ENCODE measurements at regions not wholly inside any gene's neighbourhood (a gene's known extent, or its start where the extent isn't known, plus 50 kb on each side); places are given as distances from the start of the nearest gene placed in this dataset.

DNA sequence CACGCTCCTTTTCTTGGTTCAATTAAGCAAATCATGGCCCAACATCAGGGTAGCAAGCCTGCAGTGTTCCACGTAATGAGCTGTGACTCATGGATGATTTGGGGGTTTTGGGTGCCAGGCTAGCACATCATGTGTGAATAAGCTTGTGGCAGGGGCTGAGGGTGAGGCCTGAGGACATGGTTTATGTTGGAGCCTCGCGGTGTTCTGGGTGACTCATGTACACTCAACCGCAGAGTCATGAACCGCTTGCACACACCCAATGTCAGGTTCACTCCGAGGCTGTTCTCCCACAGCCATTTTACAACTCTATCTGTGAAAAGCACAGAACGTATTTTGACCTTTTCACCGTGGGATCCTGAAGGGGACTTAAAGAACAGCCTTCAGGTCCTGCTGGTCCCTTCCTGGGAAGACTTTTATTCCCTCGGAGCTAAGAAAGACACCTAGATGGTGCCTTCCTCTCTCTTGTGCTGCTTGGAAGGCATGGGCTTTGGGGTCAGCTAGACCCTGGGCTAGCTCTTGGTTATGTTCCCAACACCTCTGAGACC, 139.9 kb upstream of the ZEB2 start:
- no peak overlapping the region for H3K4me3 ChIP-seq (ENCODE audit: low read depth in 2 of 2, low read length in 2 of 2)
- no TSS peak for BruUV-seq (replicated peaks)
- H3K27me3 ChIP-seq (ENCODE audit: control insufficient read depth, insufficient read depth, low read length), result no peaks in the 10 kb centered on the region
- DNase-seq (ENCODE audit: low read depth, low spot score) (no peak), ATAC-seq (no peak)
- ChIA-PET POLR2A (interaction anchor here (0.6 kb wide), 1 partner anchor 14 kb away, joined by 3 read pairs; no protein-coding TSS in a partner anchor), CTCF (no interaction called here)
- intact Hi-C loops (cut with micrococcal nuclease; ENCODE audit: unreplicated experiment) (no loop called here), in situ Hi-C loops (cut with HindIII; ENCODE audit: low pct_unique_long_range_greater_than_20kb, low sequenced_read_pairs) (no loop called here)
- no peak overlapping the region for H3K27ac ChIP-seq (ENCODE audit: low read length)
- TF ChIP-seq, protein P1, sequence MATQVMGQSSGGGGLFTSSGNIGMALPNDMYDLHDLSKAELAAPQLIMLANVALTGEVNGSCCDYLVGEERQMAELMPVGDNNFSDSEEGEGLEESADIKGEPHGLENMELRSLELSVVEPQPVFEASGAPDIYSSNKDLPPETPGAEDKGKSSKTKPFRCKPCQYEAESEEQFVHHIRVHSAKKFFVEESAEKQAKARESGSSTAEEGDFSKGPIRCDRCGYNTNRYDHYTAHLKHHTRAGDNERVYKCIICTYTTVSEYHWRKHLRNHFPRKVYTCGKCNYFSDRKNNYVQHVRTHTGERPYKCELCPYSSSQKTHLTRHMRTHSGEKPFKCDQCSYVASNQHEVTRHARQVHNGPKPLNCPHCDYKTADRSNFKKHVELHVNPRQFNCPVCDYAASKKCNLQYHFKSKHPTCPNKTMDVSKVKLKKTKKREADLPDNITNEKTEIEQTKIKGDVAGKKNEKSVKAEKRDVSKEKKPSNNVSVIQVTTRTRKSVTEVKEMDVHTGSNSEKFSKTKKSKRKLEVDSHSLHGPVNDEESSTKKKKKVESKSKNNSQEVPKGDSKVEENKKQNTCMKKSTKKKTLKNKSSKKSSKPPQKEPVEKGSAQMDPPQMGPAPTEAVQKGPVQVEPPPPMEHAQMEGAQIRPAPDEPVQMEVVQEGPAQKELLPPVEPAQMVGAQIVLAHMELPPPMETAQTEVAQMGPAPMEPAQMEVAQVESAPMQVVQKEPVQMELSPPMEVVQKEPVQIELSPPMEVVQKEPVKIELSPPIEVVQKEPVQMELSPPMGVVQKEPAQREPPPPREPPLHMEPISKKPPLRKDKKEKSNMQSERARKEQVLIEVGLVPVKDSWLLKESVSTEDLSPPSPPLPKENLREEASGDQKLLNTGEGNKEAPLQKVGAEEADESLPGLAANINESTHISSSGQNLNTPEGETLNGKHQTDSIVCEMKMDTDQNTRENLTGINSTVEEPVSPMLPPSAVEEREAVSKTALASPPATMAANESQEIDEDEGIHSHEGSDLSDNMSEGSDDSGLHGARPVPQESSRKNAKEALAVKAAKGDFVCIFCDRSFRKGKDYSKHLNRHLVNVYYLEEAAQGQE (IDR thresholded peaks at IDR 0.05; ENCODE audit: insufficient read depth in 1 of 2, low read depth in 2 of 2, low read length in 1 of 2), result no peak
- TF ChIP-seq POLR2AphosphoS5 (IDR thresholded peaks at IDR 0.05; ENCODE audit: low read depth, low read length) (no peak), CTCF (IDR thresholded peaks at IDR 0.05) (no peak), SIN3A (IDR thresholded peaks at IDR 0.05; ENCODE audit: borderline replicate concordance, insufficient read depth, low read depth, low read length) (no peak), TCF7L2 (IDR thresholded peaks at IDR 0.05; ENCODE audit: low read depth, low read length) (no peak)
- no peaks in the 10 kb centered on the region for H3K9me3 ChIP-seq (ENCODE audit: control insufficient read depth, insufficient read depth, low read depth, low read length)
- H3K36me3 ChIP-seq (ENCODE audit: control insufficient read depth, insufficient read depth, low read length), result no peaks in the 10 kb centered on the region
- no peaks in the 10 kb centered on the region for H3K4me1 ChIP-seq (ENCODE audit: control insufficient read depth, insufficient read depth, low read length)

DNA sequence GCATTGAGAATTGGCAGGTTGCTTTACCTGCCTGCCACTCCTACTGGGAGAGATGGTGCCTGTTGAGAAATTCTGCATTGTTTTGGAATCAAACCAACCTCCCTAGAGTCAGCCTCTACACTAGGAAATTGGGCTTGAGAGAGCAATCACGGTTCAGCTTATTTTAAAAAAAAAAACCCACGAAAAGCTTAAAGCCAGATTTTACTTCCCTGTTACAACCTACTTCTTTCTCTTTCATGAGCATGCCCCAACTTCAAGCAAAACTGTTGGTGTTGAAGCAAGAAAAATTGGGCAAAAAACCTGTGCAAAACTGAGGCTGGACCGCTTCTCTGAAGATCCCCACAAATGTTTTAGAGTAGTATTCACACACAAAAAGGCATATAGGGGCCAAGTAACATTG, 134.6 kb upstream of the ZEB2 start:
- in situ Hi-C loops (cut with HindIII; ENCODE audit: low pct_unique_long_range_greater_than_20kb, low sequenced_read_pairs), result no loop called here
- CTCF ChIA-PET, result no interaction called here
- H3K9me3 ChIP-seq (ENCODE audit: control insufficient read depth, insufficient read depth, low read depth, low read length), result no peaks in the 10 kb centered on the region
- no peaks in the 10 kb centered on the region for H3K4me1 ChIP-seq (ENCODE audit: control insufficient read depth, insufficient read depth, low read length)
- POLR2A ChIA-PET, result interaction anchor here (0.5 to 0.6 kb wide), 2 partner anchors 306 to 319 kb away, joined by 3 to 6 read pairs; no protein-coding TSS in a partner anchor
- ATAC-seq (no peak), DNase-seq (ENCODE audit: low read depth, low spot score) (no peak)
- intact Hi-C loops (cut with micrococcal nuclease; ENCODE audit: unreplicated experiment), result no loop called here
- H3K27me3 ChIP-seq (ENCODE audit: control insufficient read depth, insufficient read depth, low read length), result no peaks in the 10 kb centered on the region
- H3K4me3 ChIP-seq (ENCODE audit: low read depth in 2 of 2, low read length in 2 of 2), result no peak overlapping the region
- no peaks in the 10 kb centered on the region for H3K36me3 ChIP-seq (ENCODE audit: control insufficient read depth, insufficient read depth, low read length)
- TF ChIP-seq POLR2AphosphoS5 (IDR thresholded peaks at IDR 0.05; ENCODE audit: low read depth, low read length) (no peak), CTCF (IDR thresholded peaks at IDR 0.05) (no peak), SIN3A (IDR thresholded peaks at IDR 0.05; ENCODE audit: borderline replicate concordance, insufficient read depth, low read depth, low read length) (no peak)
- no peak overlapping the region for H3K27ac ChIP-seq (ENCODE audit: low read length)
- no TSS peak for BruUV-seq (replicated peaks)
